ENCODE measurements at regions not wholly inside any gene's neighbourhood (a gene's known extent, or its start where the extent isn't known, plus 50 kb on each side); places are given as distances from the start of the nearest gene placed in this dataset.
A peak's percentile ranks its signal among the peaks of the same experiment; 100 is the strongest.

GRCh38 chr2:150012986-150013385 lies 425.4 kb upstream of the MMADHC start:
- no peaks in the 10 kb centered on the region for H3K9me3 ChIP-seq (replicated peaks; ENCODE audit: control insufficient read depth, insufficient read depth, low read length)
- FAIRE-seq: no peak
- H3K4me1 ChIP-seq (ENCODE audit: control insufficient read depth, extremely low read depth, insufficient read depth, low read length): no peaks in the 10 kb centered on the region
- dilution Hi-C loops (cut with MboI; ENCODE audit: extremely low pct_ligation_motif_present, low sequenced_read_pairs) (no loop called here), intact Hi-C loops (cut with micrococcal nuclease) (no loop called here)
- no peaks in the 10 kb centered on the region for H3K36me3 ChIP-seq (ENCODE audit: control insufficient read depth in 2 of 2, extremely low read depth in 1 of 2, insufficient read depth in 2 of 2, low read length in 2 of 2)
- H3K27me3 ChIP-seq (ENCODE audit: control insufficient read depth in 2 of 2, insufficient read depth in 2 of 2, low read length in 2 of 2): no peaks in the 10 kb centered on the region
- no peak for TF ChIP-seq JUN (IDR thresholded peaks at IDR 0.05; ENCODE audit: borderline replicate concordance, insufficient read depth, insufficient read length, low read depth)
- no peak for TF ChIP-seq GATA2 (IDR thresholded peaks at IDR 0.05; ENCODE audit: insufficient read depth, insufficient read length, low read depth, low read length)
- TF ChIP-seq, protein P1, sequence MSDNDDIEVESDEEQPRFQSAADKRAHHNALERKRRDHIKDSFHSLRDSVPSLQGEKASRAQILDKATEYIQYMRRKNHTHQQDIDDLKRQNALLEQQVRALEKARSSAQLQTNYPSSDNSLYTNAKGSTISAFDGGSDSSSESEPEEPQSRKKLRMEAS (IDR thresholded peaks at IDR 0.05; ENCODE audit: insufficient read depth, insufficient read length): no peak
- no peak for TF ChIP-seq EZH2 (IDR thresholded peaks at IDR 0.05; ENCODE audit: borderline replicate concordance, low read depth, low read length, severe bottlenecking)
- no peak for TF ChIP-seq FOS (IDR thresholded peaks at IDR 0.05; ENCODE audit: borderline replicate concordance, insufficient read depth, low read length)
- TF ChIP-seq MYC (IDR thresholded peaks at IDR 0.05; ENCODE audit: low read depth, low read length): no peak
- no peak for TF ChIP-seq POLR2AphosphoS5 (IDR thresholded peaks at IDR 0.05; ENCODE audit: insufficient read depth, low read depth, low read length)
- no peak for TF ChIP-seq CTCF (IDR thresholded peaks at IDR 0.05; ENCODE audit: extremely low read depth in 1 of 2, insufficient read depth in 1 of 2, low read depth in 1 of 2, low read length in 2 of 2)
- no peak for TF ChIP-seq POLR2A (IDR thresholded peaks at IDR 0.05; ENCODE audit: low read depth, low read length)
- H3K79me2 ChIP-seq (ENCODE audit: control insufficient read depth, insufficient read depth, low read length): no peaks in the 10 kb centered on the region
- no peak overlapping the region for H3K4me3 ChIP-seq (replicated peaks in 1 of 3; ENCODE audit: insufficient read depth in 1 of 3, low read depth in 1 of 3, low read length in 3 of 3)
- peak; percentile 24 for DNase-seq (ENCODE audit: low read depth, low spot score)
- ChIA-PET CTCF (interaction anchor here (0.5 to 1.3 kb wide), 3 partner anchors 30 to 126 kb away, joined by 3 to 5 read pairs (median 4); no protein-coding TSS in a partner anchor), POLR2A (no interaction called here)
- H3K9ac ChIP-seq (replicated peaks; ENCODE audit: extremely low read depth, insufficient read depth, low read length): no peak overlapping the region
- no peak overlapping the region for H3K4me2 ChIP-seq (ENCODE audit: insufficient read depth, low read length)
- no peak overlapping the region for H2AFZ ChIP-seq (ENCODE audit: low read depth, low read length)
- H4K20me1 ChIP-seq (replicated peaks; ENCODE audit: control insufficient read depth, extremely low read depth, insufficient read depth, low read length): no peaks in the 10 kb centered on the region
- no TSS peak for BruUV-seq (replicated peaks)
- H3K9me1 ChIP-seq (replicated peaks; ENCODE audit: control insufficient read depth, extremely low read depth, insufficient read depth, low read length): no peaks in the 10 kb centered on the region
- H3K27ac ChIP-seq (ENCODE audit: insufficient read depth, low read depth, low read length): no peak overlapping the region
